Head of caudate nucleus (tissue), 42 donors: ENCODE measurements at regions not wholly inside any gene's neighbourhood (a gene's known extent, or its start where the extent isn't known, plus 50 kb on each side); places are given as distances from the start of the nearest gene placed in this dataset.
A peak's percentile ranks its signal among the peaks of the same experiment; 100 is the strongest.

Source experiments
- DNase-seq, 42 donors: peaks; one replicate each; pipeline versions ENCODE4 v3.0.0 to v3.0.0-alpha.2; 2020 to 2021; ENCODE audit warnings: mixed read lengths in 7 of 42
- intact Hi-C: fragments of 100-400 bp; cut with DNase I; formaldehyde crosslinking; loops from one replicate; pipeline ENCODE4 v1.15.0; 2022

GRCh38 chr4:41413670-41414411, 124.1 kb upstream of the LIMCH1 start:
- no peak for DNase-seq
- intact Hi-C loops, result no loop called here

GRCh38 chr4:41414412-41414779, 123.6 kb upstream of the LIMCH1 start:
- no peak for DNase-seq
- intact Hi-C loops, result no loop called here

GRCh38 chr4:41418444-41418843, 119.5 kb upstream of the LIMCH1 start:
- DNase-seq, result peak in 41 of 42 donors; percentile 14 to 76 (median 40)
- intact Hi-C loops, result no loop called here

GRCh38 chr4:41420541-41420940, 117.4 kb upstream of the LIMCH1 start:
- intact Hi-C loops, result loop anchor here (10.0 kb wide), 1 partner anchor 56 kb away; no protein-coding TSS in a partner anchor
- DNase-seq, result no peak

- DNase-seq, result no peak
- intact Hi-C loops, result loop anchor here (10.0 kb wide), 1 partner anchor 58 kb away; no protein-coding TSS in a partner anchor
Observed at GRCh38 chr4:41423117-41423516, 114.8 kb upstream of the LIMCH1 start.

- intact Hi-C loops, result loop anchor here (10.0 kb wide), 1 partner anchor 60 kb away; no protein-coding TSS in a partner anchor
- DNase-seq, result no peak
Observed at GRCh38 chr4:41424522-41424921, 113.4 kb upstream of the LIMCH1 start.

GRCh38 chr4:41425650-41426049, 112.3 kb upstream of the LIMCH1 start:
- no peak for DNase-seq
- intact Hi-C loops, result loop anchor here (10.0 kb wide), 1 partner anchor 61 kb away; no protein-coding TSS in a partner anchor

GRCh38 chr4:41426539-41426938, 111.4 kb upstream of the LIMCH1 start:
- no peak for DNase-seq
- intact Hi-C loops, result loop anchor here (10.0 kb wide), 1 partner anchor 62 kb away; no protein-coding TSS in a partner anchor

- intact Hi-C loops, result loop anchor here (10.0 kb wide), 1 partner anchor 63 kb away; no protein-coding TSS in a partner anchor
- DNase-seq, result no peak
Observed at GRCh38 chr4:41427306-41427882, 110.6 kb upstream of the LIMCH1 start.

GRCh38 chr4:41427931-41428600, 109.9 kb upstream of the LIMCH1 start:
- intact Hi-C loops, result loop anchor here (10.0 kb wide), 1 partner anchor 63 kb away; no protein-coding TSS in a partner anchor
- DNase-seq, result no peak

- peak in 1 of 42 donors; percentile 57 for DNase-seq
- intact Hi-C loops, result loop anchor here (10.0 kb wide), 1 partner anchor 64 kb away; no protein-coding TSS in a partner anchor
Observed at GRCh38 chr4:41428601-41429279, 109.2 kb upstream of the LIMCH1 start.

- no peak for DNase-seq
- intact Hi-C loops, result loop anchor here (10.0 kb wide), 1 partner anchor 64 kb away; no protein-coding TSS in a partner anchor
Observed at GRCh38 chr4:41429280-41429669, 108.7 kb upstream of the LIMCH1 start.

GRCh38 chr4:41430792-41431191, 107.2 kb upstream of the LIMCH1 start:
- intact Hi-C loops, result no loop called here
- DNase-seq, result no peak

GRCh38 chr4:41431276-41431675, 106.7 kb upstream of the LIMCH1 start:
- DNase-seq, result no peak
- intact Hi-C loops, result no loop called here

GRCh38 chr4:41432219-41432618, 105.7 kb upstream of the LIMCH1 start:
- DNase-seq, result no peak
- intact Hi-C loops, result no loop called here

GRCh38 chr4:41432881-41433280, 105.1 kb upstream of the LIMCH1 start:
- intact Hi-C loops, result no loop called here
- DNase-seq, result no peak

GRCh38 chr4:41433361-41433760, 104.6 kb upstream of the LIMCH1 start:
- intact Hi-C loops, result no loop called here

GRCh38 chr4:41435510-41435909, 102.4 kb upstream of the LIMCH1 start:
- DNase-seq, result no peak

More at GRCh38 chr4:41433361-41433760, 104.6 kb upstream of the LIMCH1 start:
- no peak for DNase-seq

GRCh38 chr4:41436419-41436818, 101.5 kb upstream of the LIMCH1 start:
- intact Hi-C loops, result no loop called here
- DNase-seq, result no peak

More at GRCh38 chr4:41435510-41435909, 102.4 kb upstream of the LIMCH1 start:
- intact Hi-C loops, result no loop called here
